CD4-positive, alpha-beta memory T cell (primary cell): ENCODE measurements at regions not wholly inside any gene's neighbourhood (a gene's known extent, or its start where the extent isn't known, plus 50 kb on each side); places are given as distances from the start of the nearest gene placed in this dataset.

Experiments
- CTCF ChIA-PET: fragments of 350-600 bp; sonication (Branson Sonifier 250); formaldehyde crosslinking; loops from one replicate; lab custom pipeline; 2021; ENCODE audit warnings: inconsistent platforms; ENCODE audit not compliant: partially characterized antibody; lab: Charles Lee
- POLR2A ChIA-PET: fragments of 350-600 bp; sonication (Branson Sonifier 250); formaldehyde crosslinking; loops from one replicate; lab custom pipeline; 2021; ENCODE audit not compliant: partially characterized antibody; lab: Charles Lee
- DNase-seq, 5 donors: peaks; one replicate each; pipeline versions ENCODE4 v3.0.0 to v3.0.0-alpha.2; 2020 to 2022; ENCODE audit warnings: mixed read lengths in 1 of 5
- H3K27ac ChIP-seq: one replicate; pipeline ENCODE4 v1.7.0; 2013; ENCODE audit warnings: low read depth, low read length
- H3K27me3 ChIP-seq: 2 replicates; pipeline ENCODE4 v1.7.0; 2013; ENCODE audit warnings: mild to moderate bottlenecking, low read length, moderate library complexity; ENCODE audit not compliant: insufficient read depth
- H3K36me3 ChIP-seq: 2 replicates; pipeline ENCODE4 v1.7.0; 2013; ENCODE audit warnings: mild to moderate bottlenecking, low read length, moderate library complexity; ENCODE audit not compliant: insufficient read depth
- H3K4me1 ChIP-seq: 2 replicates; pipeline ENCODE4 v1.7.0; 2013; ENCODE audit warnings: mild to moderate bottlenecking, low read length, moderate library complexity; ENCODE audit not compliant: insufficient read depth
- H3K4me3 ChIP-seq, 2 donors: one replicate each; pipeline ENCODE4 v1.7.0; 2013; ENCODE audit warnings: low read length in 2 of 2, mild to moderate bottlenecking in 1 of 2
- H3K9me3 ChIP-seq, 2 donors: one replicate each; pipeline ENCODE4 v1.7.0; 2013; ENCODE audit warnings: low read length in 2 of 2, control low read depth in 1 of 2; ENCODE audit not compliant: control insufficient read depth in 1 of 2
- H3K27ac Mint-ChIP-seq, 7 donors: one replicate each; pipeline ENCODE4 v1.8.0; 2020 to 2021; ENCODE audit warnings: mixed read lengths in 7 of 7, mild to moderate bottlenecking in 6 of 7, inconsistent platforms in 3 of 7, moderate library complexity in 3 of 7
- H3K27me3 Mint-ChIP-seq, 2 donors: one replicate each; pipeline ENCODE4 v1.8.0; 2020 to 2021; ENCODE audit warnings: mixed read lengths in 2 of 2
- H3K36me3 Mint-ChIP-seq, 2 donors: one replicate each; pipeline ENCODE4 v1.8.0; 2020 to 2021; ENCODE audit warnings: mixed read lengths in 2 of 2, inconsistent platforms in 1 of 2, mild to moderate bottlenecking in 1 of 2
- H3K4me1 Mint-ChIP-seq, 4 donors: one replicate each; pipeline ENCODE4 v1.8.0; 2020 to 2021; ENCODE audit warnings: mixed read lengths in 4 of 4, mild to moderate bottlenecking in 1 of 4
- H3K4me3 Mint-ChIP-seq, 8 donors: one replicate each; pipeline ENCODE4 v1.8.0; 2020 to 2021; ENCODE audit warnings: mixed read lengths in 8 of 8, mild to moderate bottlenecking in 7 of 8, moderate library complexity in 6 of 8, inconsistent platforms in 3 of 8
- H3K9me3 Mint-ChIP-seq, 8 donors: one replicate each; pipeline ENCODE4 v1.8.0; 2020 to 2021; ENCODE audit warnings: mixed read lengths in 8 of 8, mild to moderate bottlenecking in 5 of 8, inconsistent platforms in 3 of 8, moderate library complexity in 1 of 8
- intact Hi-C: fragments of 100-400 bp; cut with micrococcal nuclease; formaldehyde crosslinking; loops from one replicate; pipeline ENCODE4 v1.15.1; 2023

DNA sequence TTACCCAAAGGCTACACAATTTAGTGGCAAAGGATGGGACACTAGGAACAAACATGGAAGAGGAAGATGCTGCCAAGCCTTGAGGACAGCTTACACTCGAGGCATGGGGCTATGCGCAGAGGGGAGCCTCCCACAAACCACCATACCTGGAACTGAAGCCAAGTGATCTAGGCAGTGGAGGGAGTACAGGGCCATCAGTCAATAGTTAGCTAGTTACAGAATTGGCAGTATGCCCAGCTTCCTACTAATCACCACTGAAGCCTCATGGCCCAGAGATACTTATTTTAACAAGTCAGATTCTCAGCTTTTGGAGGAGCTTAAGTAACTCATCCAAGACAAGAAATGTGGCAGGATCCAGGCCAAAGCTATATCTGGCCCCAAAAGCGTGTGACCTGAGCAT, 226.6 kb upstream of the MOCS1 start:
- H3K36me3 ChIP-seq: no peaks in the 10 kb centered on the region
- no peaks in the 10 kb centered on the region for H3K27me3 ChIP-seq
- H3K9me3 ChIP-seq: no peaks in the 10 kb centered on the region
- ChIA-PET POLR2A (no interaction called here), CTCF (no interaction called here)
- peaks cover 0 to 3% (median 0%) of the 10 kb centered on the region in 8 donors for H3K9me3 Mint-ChIP-seq
- no peak for DNase-seq
- H3K4me1 ChIP-seq: no peaks in the 10 kb centered on the region
- H3K4me3 Mint-ChIP-seq: no peak overlapping the region
- H3K4me3 ChIP-seq: no peak overlapping the region
- H3K27ac ChIP-seq: no peak overlapping the region
- H3K27me3 Mint-ChIP-seq: peaks cover 0 to 2% of the 10 kb centered on the region in 2 donors
- no peak overlapping the region for H3K27ac Mint-ChIP-seq
- H3K4me1 Mint-ChIP-seq: no peaks in the 10 kb centered on the region
- no peaks in the 10 kb centered on the region for H3K36me3 Mint-ChIP-seq
- intact Hi-C loops: no loop called here

DNA sequence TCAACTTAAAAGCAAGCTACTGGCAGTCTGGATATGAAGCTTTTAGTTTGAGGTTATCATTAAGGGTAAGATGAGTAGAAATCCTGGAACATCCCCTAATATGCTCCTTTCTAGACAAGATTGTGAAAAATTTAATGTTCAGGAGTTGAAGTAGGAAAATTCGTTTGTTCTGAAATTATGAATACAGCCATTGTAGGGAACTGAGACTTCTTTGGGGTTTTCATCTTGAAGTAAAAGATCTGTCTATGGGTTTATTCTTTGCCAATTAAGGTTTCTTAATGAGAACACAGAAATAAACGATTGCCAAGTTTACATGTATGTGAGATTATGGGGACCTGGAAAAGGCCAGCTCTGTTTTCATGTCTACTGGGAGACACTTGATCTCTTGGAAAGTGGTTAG, 225.6 kb upstream of the MOCS1 start:
- ChIA-PET POLR2A (no interaction called here), CTCF (no interaction called here)
- no peak for DNase-seq
- Mint-ChIP-seq H3K9me3 (peaks cover 0 to 6% (median 0%) of the 10 kb centered on the region in 8 donors), H3K36me3 (no peaks in the 10 kb centered on the region), H3K4me1 (no peaks in the 10 kb centered on the region), H3K27me3 (peaks cover 0 to 2% of the 10 kb centered on the region in 2 donors), H3K27ac (no peak overlapping the region), H3K4me3 (no peak overlapping the region)
- H3K36me3 ChIP-seq: no peaks in the 10 kb centered on the region
- H3K27ac ChIP-seq: no peak overlapping the region
- H3K9me3 ChIP-seq: no peaks in the 10 kb centered on the region
- H3K4me1 ChIP-seq: no peaks in the 10 kb centered on the region
- H3K27me3 ChIP-seq: no peaks in the 10 kb centered on the region
- no peak overlapping the region for H3K4me3 ChIP-seq
- intact Hi-C loops: no loop called here

DNA sequence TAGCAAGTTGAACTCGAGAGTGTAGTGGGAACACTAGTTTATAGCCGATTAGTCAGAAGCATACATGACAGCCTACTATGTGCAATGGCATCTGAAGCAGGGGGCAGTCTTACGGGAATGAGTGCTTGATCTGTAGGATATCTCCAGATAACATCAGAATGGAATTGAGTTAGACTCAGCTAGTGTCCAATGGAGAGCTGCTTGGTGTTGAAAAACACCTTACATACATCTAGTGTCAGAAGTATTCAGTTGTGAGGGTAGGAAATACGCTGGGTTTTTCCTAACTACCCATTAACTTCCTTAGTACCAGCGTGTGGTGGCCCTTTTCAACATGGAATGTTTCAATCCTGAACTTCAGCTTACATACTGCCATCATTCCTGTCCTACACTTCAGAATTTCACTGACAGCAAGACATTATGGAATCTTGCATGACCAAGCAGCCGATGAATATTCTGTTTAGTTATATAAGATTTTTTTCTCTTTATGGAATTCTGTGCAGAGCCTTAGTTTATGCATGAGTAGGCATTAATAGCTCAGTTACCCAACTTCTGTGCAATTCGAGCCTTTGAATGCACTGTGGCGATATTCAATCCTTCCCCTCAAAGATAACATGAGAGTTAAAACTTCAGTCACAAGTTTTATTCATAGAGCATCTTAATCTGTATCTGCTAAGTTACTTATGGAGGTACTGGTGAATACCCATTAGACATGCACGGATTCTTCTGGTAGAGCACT, 218.6 kb upstream of the MOCS1 start:
- intact Hi-C loops: no loop called here
- no peaks in the 10 kb centered on the region for H3K36me3 Mint-ChIP-seq
- peaks cover 0 to 7% (median 1%) of the 10 kb centered on the region in 8 donors for H3K9me3 Mint-ChIP-seq
- no peak overlapping the region for H3K4me3 Mint-ChIP-seq
- H3K27me3 Mint-ChIP-seq: peaks cover 0 to 1% of the 10 kb centered on the region in 2 donors
- no peaks in the 10 kb centered on the region for H3K9me3 ChIP-seq
- H3K27ac Mint-ChIP-seq: no peak overlapping the region
- H3K4me1 Mint-ChIP-seq: no peaks in the 10 kb centered on the region
- no peak for DNase-seq
- H3K27ac ChIP-seq: no peak overlapping the region
- no peak overlapping the region for H3K4me3 ChIP-seq
- no peaks in the 10 kb centered on the region for H3K36me3 ChIP-seq
- no peaks in the 10 kb centered on the region for H3K27me3 ChIP-seq
- no peaks in the 10 kb centered on the region for H3K4me1 ChIP-seq
- CTCF ChIA-PET: no interaction called here
- POLR2A ChIA-PET: no interaction called here

DNA sequence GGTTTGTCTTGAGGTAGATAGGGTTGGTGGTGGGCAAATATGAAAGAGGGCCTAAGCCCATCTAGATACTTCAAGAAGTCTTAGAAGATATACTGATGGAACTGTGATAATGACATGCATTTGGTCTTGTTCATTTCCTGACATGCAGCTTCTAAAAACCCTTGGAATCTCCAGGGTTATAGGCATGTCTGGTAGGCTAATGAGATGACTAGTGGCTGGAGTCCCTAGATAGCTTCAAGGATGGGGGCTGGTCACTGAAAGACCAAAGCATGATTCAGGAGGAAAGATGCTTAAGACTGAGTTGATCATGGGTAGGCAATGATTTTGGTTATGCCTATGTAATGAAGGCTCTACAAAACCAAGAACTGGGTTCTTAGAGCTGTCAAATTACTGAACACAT, 217.9 kb upstream of the MOCS1 start:
- Mint-ChIP-seq H3K4me3 (no peak overlapping the region), H3K36me3 (no peaks in the 10 kb centered on the region), H3K4me1 (no peaks in the 10 kb centered on the region), H3K27ac (no peak overlapping the region), H3K9me3 (peaks cover 0 to 7% (median 1%) of the 10 kb centered on the region in 8 donors), H3K27me3 (peaks cover 0 to 1% of the 10 kb centered on the region in 2 donors)
- Histone ChIP-seq H3K36me3 (no peaks in the 10 kb centered on the region), H3K9me3 (no peaks in the 10 kb centered on the region), H3K27me3 (no peaks in the 10 kb centered on the region), H3K27ac (no peak overlapping the region), H3K4me1 (no peaks in the 10 kb centered on the region), H3K4me3 (no peak overlapping the region)
- intact Hi-C loops: no loop called here
- CTCF ChIA-PET: no interaction called here
- DNase-seq: no peak
- POLR2A ChIA-PET: no interaction called here

DNA sequence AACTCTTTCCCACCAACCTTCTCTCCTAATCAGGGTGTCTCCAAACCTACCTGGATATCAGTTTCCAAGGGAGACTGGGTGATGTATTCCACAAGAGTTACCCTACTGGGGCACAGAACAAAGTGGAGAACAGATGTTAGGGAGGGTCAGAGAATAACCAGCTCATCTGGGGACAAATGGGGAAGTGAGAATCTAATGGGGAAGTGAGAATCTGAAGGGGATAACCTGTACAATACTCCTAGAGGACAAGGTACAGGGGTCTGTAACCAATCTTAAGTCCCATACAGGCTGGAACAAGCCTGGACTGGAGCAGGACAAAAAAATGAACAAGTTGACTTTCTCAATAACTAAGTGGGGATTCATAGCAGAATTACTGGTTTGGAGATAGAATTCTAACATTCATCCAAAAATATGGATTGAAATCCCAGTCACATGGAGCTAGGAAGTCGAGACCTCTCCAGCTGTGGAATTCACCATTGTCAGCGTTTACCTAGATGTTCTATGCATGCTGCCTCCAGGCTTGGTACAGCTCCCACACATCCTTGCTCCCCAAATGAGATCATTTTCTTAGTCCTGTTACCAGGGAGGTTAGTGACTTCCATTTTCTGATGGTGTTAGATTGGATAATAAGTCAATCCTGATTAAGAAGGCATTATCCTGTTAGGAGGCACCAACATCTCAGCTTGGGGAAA, 214.8 kb upstream of the MOCS1 start:
- no peaks in the 10 kb centered on the region for H3K36me3 Mint-ChIP-seq
- H3K4me3 ChIP-seq: no peak overlapping the region
- H3K27ac ChIP-seq: no peak overlapping the region
- DNase-seq: no peak
- H3K4me3 Mint-ChIP-seq: no peak overlapping the region
- H3K27me3 ChIP-seq: no peaks in the 10 kb centered on the region
- intact Hi-C loops: no loop called here
- H3K4me1 Mint-ChIP-seq: no peaks in the 10 kb centered on the region
- no peaks in the 10 kb centered on the region for H3K36me3 ChIP-seq
- H3K9me3 Mint-ChIP-seq: peaks cover 0 to 6% (median 0%) of the 10 kb centered on the region in 8 donors
- ChIA-PET POLR2A (no interaction called here), CTCF (no interaction called here)
- H3K27me3 Mint-ChIP-seq: peaks cover 0 to 1% of the 10 kb centered on the region in 2 donors
- H3K27ac Mint-ChIP-seq: no peak overlapping the region
- no peaks in the 10 kb centered on the region for H3K9me3 ChIP-seq
- H3K4me1 ChIP-seq: no peaks in the 10 kb centered on the region

DNA sequence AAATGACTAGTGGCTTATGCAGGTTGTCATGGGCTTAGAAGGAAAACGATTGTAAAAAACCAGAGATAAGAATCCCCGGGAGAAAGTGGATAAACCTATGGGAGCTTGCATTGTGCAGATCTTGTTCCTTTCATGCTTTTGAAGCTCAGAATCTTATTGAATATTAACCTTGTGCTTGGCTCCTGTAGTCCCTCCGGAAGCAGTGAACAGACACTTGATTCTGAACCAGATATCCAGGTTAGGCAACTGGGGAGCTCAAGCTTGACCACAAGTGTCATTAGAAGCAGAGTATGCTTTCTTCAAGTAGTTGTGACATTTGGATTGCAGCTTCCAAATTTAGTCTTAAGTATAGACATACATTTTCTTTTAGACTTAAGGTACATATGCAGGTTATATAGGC, 212.6 kb upstream of the MOCS1 start:
- no peaks in the 10 kb centered on the region for H3K4me1 ChIP-seq
- no peak overlapping the region for H3K27ac ChIP-seq
- H3K36me3 ChIP-seq: no peaks in the 10 kb centered on the region
- no peaks in the 10 kb centered on the region for H3K9me3 ChIP-seq
- H3K4me3 ChIP-seq: no peak overlapping the region
- no peak overlapping the region for H3K4me3 Mint-ChIP-seq
- ChIA-PET CTCF (no interaction called here), POLR2A (no interaction called here)
- intact Hi-C loops: no loop called here
- H3K27me3 ChIP-seq: no peaks in the 10 kb centered on the region
- no peaks in the 10 kb centered on the region for H3K36me3 Mint-ChIP-seq
- peaks cover 0 to 6% (median 0%) of the 10 kb centered on the region in 8 donors for H3K9me3 Mint-ChIP-seq
- H3K4me1 Mint-ChIP-seq: no peaks in the 10 kb centered on the region
- no peak for DNase-seq
- peaks cover 0 to 1% of the 10 kb centered on the region in 2 donors for H3K27me3 Mint-ChIP-seq
- H3K27ac Mint-ChIP-seq: no peak overlapping the region

DNA sequence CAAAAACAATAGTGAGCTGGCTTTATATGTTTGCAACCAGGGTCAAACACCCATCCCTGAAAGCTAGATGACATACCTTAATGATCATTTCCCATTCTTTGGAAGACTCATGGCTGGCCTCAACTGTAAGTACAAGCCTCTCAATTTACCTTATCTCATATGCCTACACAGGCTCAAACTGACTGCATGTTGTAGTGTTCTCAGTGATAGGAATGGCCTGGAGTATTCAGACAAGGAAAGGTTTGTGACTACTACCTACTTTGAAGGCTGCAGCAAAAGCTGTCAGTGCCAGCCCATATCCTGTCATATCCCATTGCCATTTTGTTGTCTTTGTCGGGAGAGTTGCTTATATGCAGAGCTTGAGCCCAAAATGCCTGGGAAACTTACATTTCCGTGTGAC, 205.2 kb upstream of the MOCS1 start:
- peaks cover 0 to 7% (median 0%) of the 10 kb centered on the region in 8 donors for H3K9me3 Mint-ChIP-seq
- H3K27me3 Mint-ChIP-seq: no peaks in the 10 kb centered on the region
- ChIA-PET CTCF (no interaction called here), POLR2A (no interaction called here)
- no peaks in the 10 kb centered on the region for H3K27me3 ChIP-seq
- intact Hi-C loops: no loop called here
- H3K4me3 Mint-ChIP-seq: no peak overlapping the region
- H3K4me1 ChIP-seq: no peaks in the 10 kb centered on the region
- no peak overlapping the region for H3K27ac ChIP-seq
- no peaks in the 10 kb centered on the region for H3K9me3 ChIP-seq
- no peaks in the 10 kb centered on the region for H3K36me3 Mint-ChIP-seq
- H3K27ac Mint-ChIP-seq: no peak overlapping the region
- DNase-seq: no peak
- no peak overlapping the region for H3K4me3 ChIP-seq
- no peaks in the 10 kb centered on the region for H3K4me1 Mint-ChIP-seq
- no peaks in the 10 kb centered on the region for H3K36me3 ChIP-seq
